H1 (cell line): ENCODE measurements at regions not wholly inside any gene's neighbourhood (a gene's known extent, or its start where the extent isn't known, plus 50 kb on each side); places are given as distances from the start of the nearest gene placed in this dataset.

Experiments used
- CTCF ChIA-PET: fragments of 300-600 bp; sonication (Branson Sonifier 250); formaldehyde crosslinking; loops from one replicate; lab custom pipeline; 2021; ENCODE audit not compliant: partially characterized antibody; lab: Charles Lee
- POLR2A ChIA-PET: fragments of 300-600 bp; sonication (Branson Sonifier 250); formaldehyde crosslinking; loops from one replicate; lab custom pipeline; 2021; ENCODE audit warnings: inconsistent platforms; ENCODE audit not compliant: partially characterized antibody; lab: Charles Lee
- DNase-seq, 2 experiments: peaks; one replicate each; pipeline versions ENCODE4 v3.0.0 to v3.0.0-alpha.2; 2010 to 2022; ENCODE audit warnings: low spot score in 2 of 2, low read depth in 1 of 2, mixed read lengths in 1 of 2
- FAIRE-seq: peaks from 2 replicates; lab custom pipeline; 2011; peaks lifted over from hg19 to GRCh38; lab: Jason Lieb, UNC
- H2AFZ ChIP-seq: 2 replicates; pipeline ENCODE4 v1.8.1; 2012; ENCODE audit warnings: low read length, inconsistent platforms
- H2AK5ac ChIP-seq: 2 replicates; pipeline ENCODE4 v1.6.1; 2013; ENCODE audit warnings: low read depth, low read length
- H2BK120ac ChIP-seq: replicated peaks from 2 replicates; pipeline ENCODE3; 2013; ENCODE audit warnings: low read depth, low read length, inconsistent platforms
- H2BK12ac ChIP-seq: 2 replicates; pipeline ENCODE4 v1.6.1; 2013; ENCODE audit warnings: low read depth, low read length
- H2BK15ac ChIP-seq: 2 replicates; pipeline ENCODE4 v1.6.1; 2013; ENCODE audit warnings: low read length
- H2BK20ac ChIP-seq: 2 replicates; pipeline ENCODE4 v1.6.1; 2013; ENCODE audit warnings: low read length
- H2BK5ac ChIP-seq: 2 replicates; pipeline ENCODE4 v1.6.1; 2013; ENCODE audit warnings: low read depth, low read length
- H3K14ac ChIP-seq: 2 replicates; pipeline ENCODE4 v1.6.1; 2013; ENCODE audit warnings: inconsistent platforms; ENCODE audit not compliant: insufficient read length
- H3K18ac ChIP-seq: 2 replicates; pipeline ENCODE4 v1.6.1; 2013; ENCODE audit warnings: low read length; ENCODE audit errors: extremely low read depth
- H3K23ac ChIP-seq: 2 replicates; pipeline ENCODE4 v1.6.1; 2013; ENCODE audit warnings: inconsistent platforms; ENCODE audit not compliant: insufficient read length
- H3K23me2 ChIP-seq: 2 replicates; pipeline ENCODE4 v1.6.1; 2013; ENCODE audit warnings: low read depth, low read length
- H3K27ac ChIP-seq: 2 replicates; pipeline ENCODE4 v1.6.1; 2011; ENCODE audit warnings: low read depth, low read length, inconsistent platforms
- H3K27me3 ChIP-seq, 4 experiments: replicated peaks in 1 of 4; 1 replicate in 1 of 4; 2 replicates in 3 of 4; pipeline versions ENCODE4 v1.6.1 to v1.8.1; 2011 to 2013; ENCODE audit warnings: low read length in 3 of 4, mild to moderate bottlenecking in 3 of 4, inconsistent platforms in 2 of 4, mixed read lengths in 2 of 4, moderate library complexity in 1 of 4; ENCODE audit not compliant: control insufficient read depth in 3 of 4, insufficient read depth in 3 of 4; ENCODE audit errors: extremely low read depth in 1 of 4
- H3K36me3 ChIP-seq, 4 experiments: 2 replicates each; pipeline versions ENCODE4 v1.6.1 to v1.8.1; 2011 to 2013; ENCODE audit warnings: mild to moderate bottlenecking in 4 of 4, low read length in 3 of 4, moderate library complexity in 2 of 4, control low read depth in 1 of 4, inconsistent platforms in 1 of 4; ENCODE audit not compliant: insufficient read depth in 4 of 4, control insufficient read depth in 2 of 4
- H3K4ac ChIP-seq: replicated peaks from 2 replicates; pipeline ENCODE3; 2013; ENCODE audit warnings: low read length, low read depth, mixed read lengths, inconsistent platforms; ENCODE audit not compliant: insufficient read length
- H3K4me1 ChIP-seq, 4 experiments: replicated peaks in 1 of 4; 1 replicate in 1 of 4; 2 replicates in 3 of 4; pipeline versions ENCODE4 v1.6.1 to v1.8.1; 2011 to 2013; ENCODE audit warnings: low read length in 3 of 4, inconsistent platforms in 2 of 4, mixed read lengths in 1 of 4; ENCODE audit not compliant: insufficient read depth in 4 of 4, control insufficient read depth in 3 of 4
- H3K4me2 ChIP-seq, 2 experiments: 2 replicates each; pipeline versions ENCODE4 v1.6.1 to v1.8.1; 2011 to 2013; ENCODE audit warnings: low read depth in 2 of 2, low read length in 2 of 2, control low read depth in 1 of 2, inconsistent platforms in 1 of 2, mild to moderate bottlenecking in 1 of 2; ENCODE audit not compliant: insufficient read depth in 1 of 2
- H3K4me3 ChIP-seq, 4 experiments: fragments of 200-600, 300-600 bp in 1 of 4; sonication (generic), shearing (Covaris generic), sonication (Bioruptor Twin) in 1 of 4; 2 replicates each; pipeline versions ENCODE4 v1.5.1 to v1.8.1; 2011 to 2016; ENCODE audit warnings: low read length in 4 of 4, low read depth in 3 of 4, control low read depth in 2 of 4, inconsistent platforms in 2 of 4, mild to moderate bottlenecking in 2 of 4, mixed read lengths in 1 of 4, moderate library complexity in 1 of 4; ENCODE audit not compliant: insufficient read depth in 2 of 4; ENCODE audit errors: extremely low read depth in 1 of 4
- H3K56ac ChIP-seq: replicated peaks from 2 replicates; pipeline ENCODE3; 2013; ENCODE audit warnings: low read depth, mild to moderate bottlenecking, mixed read lengths, low read length, inconsistent platforms; ENCODE audit not compliant: insufficient read length
- H3K79me1 ChIP-seq: 2 replicates; pipeline ENCODE4 v1.6.1; 2013; ENCODE audit warnings: low read depth, low read length, control low read depth
- H3K79me2 ChIP-seq, 2 experiments: 2 replicates each; pipeline versions ENCODE4 v1.6.1 to v1.8.1; 2012 to 2013; ENCODE audit warnings: low read length in 2 of 2, mild to moderate bottlenecking in 2 of 2, inconsistent platforms in 1 of 2; ENCODE audit not compliant: insufficient read depth in 2 of 2, control insufficient read depth in 1 of 2
- H3K9ac ChIP-seq, 4 experiments: replicated peaks in 1 of 4; 1 replicate in 1 of 4; 2 replicates in 3 of 4; pipeline versions ENCODE4 v1.6.1 to v1.8.1; 2011 to 2013; ENCODE audit warnings: low read depth in 3 of 4, low read length in 3 of 4, control low read depth in 2 of 4, mild to moderate bottlenecking in 2 of 4, moderate library complexity in 2 of 4, inconsistent platforms in 1 of 4; ENCODE audit errors: extremely low read depth in 1 of 4
- H3K9me3 ChIP-seq, 2 experiments: 2 replicates each; pipeline versions ENCODE4 v1.6.1 to v1.8.1; 2012 to 2013; ENCODE audit warnings: mild to moderate bottlenecking in 2 of 2, moderate library complexity in 2 of 2, control low read depth in 1 of 2, inconsistent platforms in 1 of 2, low read depth in 1 of 2, low read length in 1 of 2, mixed read lengths in 1 of 2; ENCODE audit not compliant: insufficient read depth in 2 of 2
- H4K20me1 ChIP-seq, 2 experiments: replicated peaks in 1 of 2; 2 replicates each; pipeline versions ENCODE3 to v1.8.1; 2011 to 2013; ENCODE audit warnings: inconsistent platforms in 2 of 2, low read length in 2 of 2, mild to moderate bottlenecking in 1 of 2; ENCODE audit not compliant: insufficient read depth in 2 of 2, control insufficient read depth in 1 of 2
- H4K5ac ChIP-seq: 2 replicates; pipeline ENCODE4 v1.6.1; 2013; ENCODE audit warnings: low read length, low read depth, mixed read lengths, inconsistent platforms; ENCODE audit not compliant: insufficient read length
- H4K8ac ChIP-seq: 2 replicates; pipeline ENCODE4 v1.8.0; 2013; ENCODE audit warnings: mild to moderate bottlenecking, moderate library complexity, low read length, inconsistent platforms; ENCODE audit not compliant: insufficient read depth; ENCODE audit errors: extremely low read depth
- H4K91ac ChIP-seq: replicated peaks from 2 replicates; pipeline ENCODE3; 2013; ENCODE audit warnings: low read length, mixed read lengths, inconsistent platforms; ENCODE audit not compliant: insufficient read length
- ASH2L ChIP-seq: fragments of 200-600, 300-600 bp; sonication (generic); IDR thresholded peaks from one replicate; pipeline ENCODE4 v1.7.1; 2017; ENCODE audit warnings: low read length
- SIN3A ChIP-seq, 2 experiments: IDR thresholded peaks in 1 of 2; conservative IDR thresholded peaks in 1 of 2; 2 replicates each; pipeline ENCODE4 v1.6.1; 2011 to 2012; ENCODE audit warnings: low read length in 2 of 2, improper control_type of control experiment in 1 of 2, low read depth in 1 of 2, mild to moderate bottlenecking in 1 of 2
- WGBS, 2 experiments: shearing (Covaris generic) in 1 of 2; methylation state at CpG; one replicate each; pipeline versions ENCODE4 v1.1.6 to v1.1.7; 2013 to 2015; ENCODE audit warnings: low lambda C conversion rate in 2 of 2, mixed read lengths in 2 of 2, inconsistent platforms in 1 of 2, low coverage in 1 of 2, missing lambda C conversion rate in 1 of 2; ENCODE audit not compliant: insufficient replicate concordance in 2 of 2, insufficient coverage in 1 of 2, insufficient read length in 1 of 2; ENCODE audit errors: extremely low coverage in 1 of 2, missing lambda C conversion rate in 1 of 2; 5-methylcytosine and 5-hydroxymethylcytosine counted together

DNA sequence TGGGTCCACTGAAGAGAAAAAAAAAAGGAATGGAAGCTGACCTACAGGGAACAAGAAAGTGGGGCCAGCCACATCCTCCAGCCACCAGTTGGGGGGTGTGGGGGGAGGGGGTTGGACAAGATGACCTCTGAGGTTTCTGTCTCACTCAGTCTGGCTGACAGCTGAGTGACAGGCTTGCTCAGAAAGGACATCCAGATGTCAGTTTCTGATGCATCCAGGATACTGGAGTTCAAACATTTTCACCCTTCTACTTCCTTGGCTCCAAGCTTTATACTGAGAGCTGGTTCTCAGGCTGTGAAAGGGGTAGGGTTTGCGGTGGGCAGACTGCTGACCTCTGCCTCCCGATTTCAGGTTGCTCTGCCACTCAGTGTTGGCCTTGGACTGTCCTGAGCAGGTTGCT lies 2178.3 kb downstream of the TP53TG3F start:
- POLR2A ChIA-PET, result no interaction called here
- H2AFZ ChIP-seq, result no peak overlapping the region
- TF ChIP-seq ASH2L (no peak), SIN3A (conservative IDR thresholded peaks at IDR 0.05 in 1 of 2, IDR thresholded peaks at IDR 0.05 in 1 of 2; ENCODE audit: low read depth in 1 of 2, low read length in 2 of 2) (no peak)

More for the DNA sequence above, 2178.3 kb downstream of the TP53TG3F start:
- Histone ChIP-seq H3K14ac (no peak overlapping the region), H3K56ac (no peak overlapping the region), H2BK120ac (no peak overlapping the region), H2BK15ac (no peak overlapping the region), H3K23me2 (no peaks in the 10 kb centered on the region), H2BK20ac (no peak overlapping the region), H4K91ac (no peak overlapping the region), H3K79me2 (no peaks in the 10 kb centered on the region), H3K27me3 (no peaks in the 10 kb centered on the region), H3K27ac (no peak overlapping the region), H4K5ac (no peak overlapping the region), H3K23ac (no peak overlapping the region), H2BK12ac (no peak overlapping the region), H3K4me2 (no peak overlapping the region), H3K4me3 (no peak overlapping the region), H3K36me3 (no peaks in the 10 kb centered on the region), H2BK5ac (no peak overlapping the region), H3K9me3 (peaks cover 73 to 79% of the 10 kb centered on the region in 2 experiments), H3K9ac (no peak overlapping the region), H4K8ac (no peak overlapping the region), H3K4ac (no peak overlapping the region), H3K79me1 (no peaks in the 10 kb centered on the region), H3K4me1 (no peaks in the 10 kb centered on the region), H3K18ac (no peak overlapping the region), H2AK5ac (no peak overlapping the region), H4K20me1 (no peaks in the 10 kb centered on the region)
- 46% methylated on average over 2 of the region's 2 CpGs; no CpG with 5 or more reads in 1 of the 2 experiments for WGBS, 2 experiments
- CTCF ChIA-PET, result no interaction called here
- FAIRE-seq, result no peak
- no peak for DNase-seq
